ENCODE measurements at regions not wholly inside any gene's neighbourhood (a gene's known extent, or its start where the extent isn't known, plus 50 kb on each side); places are given as distances from the start of the nearest gene placed in this dataset.

DNA sequence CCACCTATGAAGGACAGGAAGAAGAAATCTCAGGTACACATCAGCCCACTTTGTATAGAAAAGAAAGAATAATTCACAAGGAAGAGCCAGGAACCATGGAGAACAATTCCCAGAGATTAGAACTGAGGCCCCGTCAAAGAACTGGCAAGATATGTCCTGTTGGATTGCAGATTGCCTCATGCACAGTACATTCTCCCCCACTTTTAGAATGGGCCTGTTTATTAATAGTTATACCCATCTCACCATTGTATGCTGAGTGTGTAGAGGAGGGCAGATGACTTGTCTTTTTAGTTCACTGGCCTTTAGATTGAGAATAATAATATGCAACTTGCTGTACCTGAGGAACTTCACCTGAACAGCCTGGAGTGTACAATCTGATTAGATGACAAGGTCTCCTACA is 315.6 kb upstream of the HAND2 start:
- TF ChIP-seq, protein P1, sequence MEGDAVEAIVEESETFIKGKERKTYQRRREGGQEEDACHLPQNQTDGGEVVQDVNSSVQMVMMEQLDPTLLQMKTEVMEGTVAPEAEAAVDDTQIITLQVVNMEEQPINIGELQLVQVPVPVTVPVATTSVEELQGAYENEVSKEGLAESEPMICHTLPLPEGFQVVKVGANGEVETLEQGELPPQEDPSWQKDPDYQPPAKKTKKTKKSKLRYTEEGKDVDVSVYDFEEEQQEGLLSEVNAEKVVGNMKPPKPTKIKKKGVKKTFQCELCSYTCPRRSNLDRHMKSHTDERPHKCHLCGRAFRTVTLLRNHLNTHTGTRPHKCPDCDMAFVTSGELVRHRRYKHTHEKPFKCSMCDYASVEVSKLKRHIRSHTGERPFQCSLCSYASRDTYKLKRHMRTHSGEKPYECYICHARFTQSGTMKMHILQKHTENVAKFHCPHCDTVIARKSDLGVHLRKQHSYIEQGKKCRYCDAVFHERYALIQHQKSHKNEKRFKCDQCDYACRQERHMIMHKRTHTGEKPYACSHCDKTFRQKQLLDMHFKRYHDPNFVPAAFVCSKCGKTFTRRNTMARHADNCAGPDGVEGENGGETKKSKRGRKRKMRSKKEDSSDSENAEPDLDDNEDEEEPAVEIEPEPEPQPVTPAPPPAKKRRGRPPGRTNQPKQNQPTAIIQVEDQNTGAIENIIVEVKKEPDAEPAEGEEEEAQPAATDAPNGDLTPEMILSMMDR (IDR thresholded peaks at IDR 0.05 in 4 of 5, conservative IDR thresholded peaks at IDR 0.05 in 1 of 5): no peak
- no peak for TF ChIP-seq POLR2A (IDR thresholded peaks at IDR 0.05)
